Sigmoid colon (tissue), 4 donors: ENCODE measurements at regions not wholly inside any gene's neighbourhood (a gene's known extent, or its start where the extent isn't known, plus 50 kb on each side); places are given as distances from the start of the nearest gene placed in this dataset.

Experiments
- EP300 ChIP-seq, 4 donors: sonication (generic); formaldehyde crosslinking; IDR thresholded peaks; one replicate each; pipeline ENCODE4 v1.6.1; 2017; ENCODE audit warnings: antibody characterized with exemption in 4 of 4
- POLR2A ChIP-seq, 2 donors: fragments of 450-650 bp; IDR thresholded peaks; one replicate each; pipeline ENCODE4 v1.6.1; 2016; ENCODE audit warnings: antibody characterized with exemption in 2 of 2, mild to moderate bottlenecking in 2 of 2, moderate library complexity in 2 of 2
- POLR2AphosphoS5 ChIP-seq, 4 donors: sonication (generic); formaldehyde crosslinking; IDR thresholded peaks; one replicate each; pipeline ENCODE4 v1.6.1; 2017; ENCODE audit warnings: antibody characterized with exemption in 4 of 4
- TF ChIP-seq, protein P1 (sequence below), 4 experiments: fragments of 450-650 bp in 3 of 4; fragments of 200-600 bp in 1 of 4; IDR thresholded peaks; one replicate each; pipeline ENCODE4 v1.5.1; 2016 to 2019; ENCODE audit warnings: antibody characterized with exemption in 4 of 4, mild to moderate bottlenecking in 3 of 4, moderate library complexity in 2 of 4

DNA sequence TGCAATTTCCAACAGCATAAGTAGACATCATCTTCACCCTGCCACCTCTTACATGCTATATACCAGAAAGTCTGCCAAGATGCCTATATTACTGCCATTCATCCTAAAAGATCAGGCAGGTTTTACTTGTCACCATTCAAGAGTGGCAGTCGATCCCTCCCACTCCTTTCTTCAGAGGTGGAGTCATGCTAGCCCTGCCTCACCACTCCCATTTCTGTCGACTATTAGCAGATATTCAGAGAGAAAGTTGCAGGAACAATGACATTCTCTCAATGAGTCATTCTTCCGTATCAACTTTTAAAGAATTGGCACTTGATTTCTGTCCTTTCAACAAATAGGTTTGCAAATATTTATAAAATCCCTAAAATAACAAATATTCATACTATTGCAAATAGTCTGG is 1060.1 kb downstream of the ADGRL3 start:
- no peak for TF ChIP-seq POLR2A (IDR thresholded peaks at IDR 0.05)
- TF ChIP-seq, protein P1, sequence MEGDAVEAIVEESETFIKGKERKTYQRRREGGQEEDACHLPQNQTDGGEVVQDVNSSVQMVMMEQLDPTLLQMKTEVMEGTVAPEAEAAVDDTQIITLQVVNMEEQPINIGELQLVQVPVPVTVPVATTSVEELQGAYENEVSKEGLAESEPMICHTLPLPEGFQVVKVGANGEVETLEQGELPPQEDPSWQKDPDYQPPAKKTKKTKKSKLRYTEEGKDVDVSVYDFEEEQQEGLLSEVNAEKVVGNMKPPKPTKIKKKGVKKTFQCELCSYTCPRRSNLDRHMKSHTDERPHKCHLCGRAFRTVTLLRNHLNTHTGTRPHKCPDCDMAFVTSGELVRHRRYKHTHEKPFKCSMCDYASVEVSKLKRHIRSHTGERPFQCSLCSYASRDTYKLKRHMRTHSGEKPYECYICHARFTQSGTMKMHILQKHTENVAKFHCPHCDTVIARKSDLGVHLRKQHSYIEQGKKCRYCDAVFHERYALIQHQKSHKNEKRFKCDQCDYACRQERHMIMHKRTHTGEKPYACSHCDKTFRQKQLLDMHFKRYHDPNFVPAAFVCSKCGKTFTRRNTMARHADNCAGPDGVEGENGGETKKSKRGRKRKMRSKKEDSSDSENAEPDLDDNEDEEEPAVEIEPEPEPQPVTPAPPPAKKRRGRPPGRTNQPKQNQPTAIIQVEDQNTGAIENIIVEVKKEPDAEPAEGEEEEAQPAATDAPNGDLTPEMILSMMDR (IDR thresholded peaks at IDR 0.05): no peak
- TF ChIP-seq POLR2AphosphoS5 (IDR thresholded peaks at IDR 0.05): no peak
- TF ChIP-seq EP300 (IDR thresholded peaks at IDR 0.05): no peak
